ENCODE measurements at regions not wholly inside any gene's neighbourhood (a gene's known extent, or its start where the extent isn't known, plus 50 kb on each side); places are given as distances from the start of the nearest gene placed in this dataset.

DNA sequence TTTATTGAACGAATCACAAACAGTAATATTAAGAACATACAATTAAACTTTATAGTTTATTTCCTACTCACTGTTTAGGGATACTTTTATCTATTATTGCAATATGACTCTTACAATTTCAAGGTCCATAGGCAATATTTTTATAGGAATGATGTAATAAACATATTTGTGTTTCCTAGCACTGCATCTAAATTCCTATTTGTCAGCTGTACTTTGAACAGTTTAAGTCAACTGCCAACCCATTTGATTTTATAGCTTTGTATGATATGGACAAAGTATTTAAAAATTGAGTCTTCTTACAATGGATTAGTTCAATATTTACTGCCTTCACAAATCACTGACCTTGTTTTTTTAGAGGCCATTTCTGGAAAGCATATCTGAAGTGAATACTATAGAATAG, 199.3 kb downstream of the PCDH7 start:
- H3K4me3 ChIP-seq, result no peak overlapping the region
- H3K4me1 ChIP-seq, result no peaks in the 10 kb centered on the region
- no peaks in the 10 kb centered on the region for H3K9me3 ChIP-seq (replicated peaks)
- H3K27ac ChIP-seq, result no peak overlapping the region
- peaks cover 39% of the 10 kb centered on the region for H3K36me3 ChIP-seq
- no peak for DNase-seq
- no peaks in the 10 kb centered on the region for H3K27me3 ChIP-seq

DNA sequence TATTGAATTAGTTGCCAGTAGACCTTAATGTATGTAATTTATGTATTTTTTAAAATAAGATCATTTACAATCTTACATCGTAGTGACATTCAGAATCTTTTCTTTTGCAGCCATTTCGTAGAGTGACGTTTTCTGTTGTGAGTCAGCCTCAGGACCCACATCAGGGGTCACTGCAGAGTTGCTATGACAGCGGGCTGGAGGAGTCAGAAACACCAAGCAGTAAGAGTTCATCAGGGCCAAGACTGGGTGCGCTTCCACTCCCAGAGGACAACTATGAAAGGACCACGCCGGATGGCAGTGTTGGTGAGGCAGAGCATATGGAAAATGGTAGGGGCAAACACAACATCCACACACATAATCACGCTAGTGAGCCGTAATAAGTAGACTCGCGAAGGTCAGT, 199.9 kb downstream of the PCDH7 start:
- no peak for DNase-seq
- peaks cover 42% of the 10 kb centered on the region for H3K36me3 ChIP-seq
- H3K27me3 ChIP-seq, result no peaks in the 10 kb centered on the region
- no peaks in the 10 kb centered on the region for H3K4me1 ChIP-seq
- H3K4me3 ChIP-seq, result no peak overlapping the region
- no peaks in the 10 kb centered on the region for H3K9me3 ChIP-seq (replicated peaks)
- no peak overlapping the region for H3K27ac ChIP-seq

DNA sequence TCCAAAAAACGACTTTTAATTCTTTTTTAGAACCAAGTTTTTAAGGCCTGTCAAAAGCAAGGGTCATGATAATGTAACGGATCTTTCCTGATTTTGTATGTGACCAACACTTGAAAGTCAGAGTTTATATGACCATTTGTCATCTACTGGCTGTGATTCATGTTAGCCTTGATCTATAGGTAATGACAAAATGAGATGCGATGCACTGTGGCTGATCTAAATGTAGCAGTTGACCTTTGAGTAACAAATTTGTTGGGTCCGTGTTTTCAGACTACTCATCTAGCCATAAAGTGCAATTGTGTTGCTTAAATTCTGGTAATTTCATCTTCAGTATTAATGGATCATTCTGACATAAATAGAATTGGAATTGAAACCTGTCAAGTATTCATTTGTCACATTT, 202.5 kb downstream of the PCDH7 start:
- Histone ChIP-seq H3K4me3 (no peak overlapping the region), H3K9me3 (replicated peaks) (no peaks in the 10 kb centered on the region), H3K27me3 (no peaks in the 10 kb centered on the region), H3K4me1 (no peaks in the 10 kb centered on the region), H3K27ac (no peak overlapping the region), H3K36me3 (peaks cover 57% of the 10 kb centered on the region)
- DNase-seq, result no peak

DNA sequence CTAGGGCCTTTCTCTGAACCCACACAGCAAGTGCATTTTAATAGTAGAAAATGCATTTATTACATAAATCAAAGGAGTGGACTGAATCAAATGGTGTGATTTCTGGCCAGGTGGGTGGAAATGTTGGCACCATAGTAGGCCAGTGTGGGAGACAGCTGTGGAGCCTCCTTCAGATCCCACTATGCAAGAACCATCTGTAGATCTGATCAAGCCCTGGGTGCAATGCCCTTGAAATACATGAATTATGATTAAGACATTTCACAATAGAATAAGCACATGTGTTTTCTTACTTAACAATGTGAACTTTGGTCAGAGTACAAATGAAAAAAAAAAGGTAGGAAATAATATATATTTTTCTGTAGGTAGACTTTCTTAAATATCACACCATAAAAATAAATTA, 204.3 kb downstream of the PCDH7 start:
- Histone ChIP-seq H3K4me1 (no peaks in the 10 kb centered on the region; the same call in 1 of the 2 replicates), H3K27me3 (no peaks in the 10 kb centered on the region), H3K36me3 (peaks cover 63% of the 10 kb centered on the region), H3K27ac (no peak overlapping the region), H3K9me3 (replicated peaks) (no peaks in the 10 kb centered on the region), H3K4me3 (no peak overlapping the region)
- DNase-seq, result no peak

DNA sequence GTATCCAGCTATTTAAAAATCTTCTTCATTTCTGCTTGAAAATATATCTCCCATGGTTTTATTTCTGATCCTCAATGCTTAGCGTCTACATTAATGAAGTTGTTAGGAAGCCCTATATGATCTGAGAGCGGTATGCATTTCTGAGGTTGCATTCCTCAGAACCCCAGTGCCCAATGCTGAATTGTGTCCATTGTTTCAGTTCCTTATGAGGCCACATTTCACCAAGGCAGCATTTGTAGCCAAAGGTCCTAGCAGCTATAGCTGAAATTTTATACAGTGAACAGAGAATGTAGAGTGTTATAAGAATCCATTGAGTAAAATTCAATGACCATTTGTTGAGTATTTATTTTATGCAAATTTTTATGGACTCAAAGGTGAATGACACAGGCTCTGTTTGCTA, 209.5 kb downstream of the PCDH7 start:
- H3K36me3 ChIP-seq, result peaks cover 40% of the 10 kb centered on the region
- H3K4me1 ChIP-seq, result no peaks in the 10 kb centered on the region; the same call in 1 of the 2 replicates
- H3K4me3 ChIP-seq, result no peak overlapping the region
- peak; percentile 20 to 66 for DNase-seq
- H3K9me3 ChIP-seq (replicated peaks), result no peaks in the 10 kb centered on the region
- H3K27me3 ChIP-seq, result no peaks in the 10 kb centered on the region
- H3K27ac ChIP-seq, result no peak overlapping the region

DNA sequence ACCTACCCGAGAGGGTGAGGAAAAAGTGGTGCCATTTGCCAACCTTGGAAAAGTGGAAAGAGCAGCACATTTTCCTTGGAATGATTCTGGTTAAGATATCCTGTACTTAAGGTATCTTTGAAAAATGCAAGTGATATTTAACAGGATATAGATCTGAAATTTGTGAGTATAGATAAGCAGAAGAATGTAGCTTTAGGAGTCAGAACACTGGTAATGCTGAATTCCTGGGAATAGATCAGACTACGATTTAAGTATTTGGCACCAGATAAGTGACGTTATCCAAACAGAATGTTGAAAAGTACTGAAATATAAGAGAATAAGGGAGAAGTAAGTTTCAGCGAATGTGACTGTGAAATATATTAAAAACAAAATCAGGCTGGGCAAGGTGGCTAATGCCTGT, 210.1 kb downstream of the PCDH7 start:
- H3K4me1 ChIP-seq, result no peaks in the 10 kb centered on the region; the same call in 1 of the 2 replicates
- no peak overlapping the region for H3K27ac ChIP-seq
- H3K4me3 ChIP-seq, result no peak overlapping the region
- no peaks in the 10 kb centered on the region for H3K27me3 ChIP-seq
- no peaks in the 10 kb centered on the region for H3K9me3 ChIP-seq (replicated peaks)
- peaks cover 39% of the 10 kb centered on the region for H3K36me3 ChIP-seq
- no peak for DNase-seq

DNA sequence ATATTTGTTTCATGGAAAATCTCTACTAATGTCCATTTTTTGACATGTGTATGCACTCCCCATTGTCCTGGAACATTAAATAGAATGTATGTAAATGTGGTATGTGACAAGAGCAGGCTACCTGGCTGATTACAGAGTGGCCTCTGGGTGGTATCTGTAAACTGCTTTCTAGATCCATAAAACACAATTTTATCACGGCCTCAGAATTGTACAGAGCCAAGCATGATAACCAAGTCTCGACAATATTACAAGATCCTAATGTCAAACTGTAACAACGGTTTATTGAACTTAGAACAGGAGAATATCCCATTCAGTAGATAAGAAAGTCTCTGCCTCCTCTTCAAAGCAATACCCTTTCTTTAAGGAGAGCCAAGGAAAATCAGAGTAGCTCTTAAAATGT, 212.4 kb downstream of the PCDH7 start:
- H3K4me3 ChIP-seq, result no peak overlapping the region
- no peaks in the 10 kb centered on the region for H3K27me3 ChIP-seq
- H3K4me1 ChIP-seq, result no peaks in the 10 kb centered on the region; the same call in 1 of the 2 replicates
- peaks cover 42% of the 10 kb centered on the region for H3K36me3 ChIP-seq
- H3K27ac ChIP-seq, result no peak overlapping the region
- H3K9me3 ChIP-seq (replicated peaks), result no peaks in the 10 kb centered on the region
- DNase-seq, result no peak

DNA sequence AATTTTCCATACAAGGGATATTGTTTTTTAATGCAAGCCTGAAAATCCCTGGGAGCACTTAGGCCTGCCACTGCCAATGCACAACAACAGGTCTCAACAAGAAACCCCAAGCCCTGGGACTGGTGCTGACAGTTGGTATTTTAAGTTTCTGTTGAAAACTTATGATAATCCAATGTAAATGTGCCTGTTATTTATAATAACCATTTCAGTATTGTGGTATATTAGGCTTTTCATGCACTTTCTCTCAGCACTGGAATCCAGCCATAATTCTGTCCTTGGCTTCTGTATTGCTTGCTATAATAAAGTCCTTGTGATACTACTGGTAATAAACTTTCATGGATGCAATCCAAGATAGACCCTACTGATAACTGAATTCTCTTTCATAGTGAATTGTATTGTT, 218.9 kb downstream of the PCDH7 start:
- no peak overlapping the region for H3K4me3 ChIP-seq
- no peak overlapping the region for H3K27ac ChIP-seq
- H3K36me3 ChIP-seq, result peaks cover 36% of the 10 kb centered on the region
- H3K9me3 ChIP-seq (replicated peaks), result no peaks in the 10 kb centered on the region
- DNase-seq, result no peak
- H3K27me3 ChIP-seq, result no peaks in the 10 kb centered on the region
- H3K4me1 ChIP-seq, result no peaks in the 10 kb centered on the region

DNA sequence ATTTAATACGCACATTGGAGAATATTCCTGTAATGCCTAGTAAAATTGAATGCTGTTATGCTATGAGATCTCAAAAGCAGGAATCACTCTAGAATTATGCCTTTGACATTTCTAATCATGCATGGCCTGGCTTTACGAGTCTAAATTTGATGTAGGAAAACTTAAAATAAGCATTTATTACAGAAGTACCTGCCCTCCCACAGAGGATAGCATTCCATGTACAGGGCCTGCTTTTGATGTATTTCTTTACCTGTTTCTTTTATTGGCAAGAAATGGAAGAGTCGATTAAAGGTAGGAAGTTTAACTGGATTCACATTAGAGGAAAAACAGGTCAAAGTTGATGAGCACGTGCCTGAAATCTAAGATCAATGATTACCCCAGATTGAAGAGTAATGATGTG, 219.5 kb downstream of the PCDH7 start:
- H3K36me3 ChIP-seq, result peaks cover 30% of the 10 kb centered on the region

DNA sequence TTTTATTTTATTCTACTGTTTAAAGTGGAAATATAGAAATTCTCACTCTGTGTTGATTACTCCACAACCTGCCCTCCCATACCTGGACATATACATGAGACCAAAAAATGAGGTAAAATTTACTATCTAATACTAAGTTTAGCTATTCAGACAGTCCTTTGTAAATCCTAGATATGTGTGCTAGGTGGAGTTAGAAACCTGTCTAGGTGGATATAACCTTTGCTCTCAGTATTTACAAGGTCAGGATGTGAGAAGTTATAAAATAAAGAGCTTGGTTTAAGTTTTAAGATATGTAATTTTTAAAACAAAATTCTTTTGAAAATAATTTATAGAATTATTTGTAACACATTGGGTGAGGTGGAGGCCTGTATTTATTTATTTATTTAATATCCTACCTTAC, 221.5 kb downstream of the PCDH7 start:
- Histone ChIP-seq H3K4me1 (no peaks in the 10 kb centered on the region), H3K27me3 (no peaks in the 10 kb centered on the region), H3K27ac (no peak overlapping the region)

More for the DNA sequence above, 219.5 kb downstream of the PCDH7 start:
- no peak for DNase-seq
- no peaks in the 10 kb centered on the region for H3K27me3 ChIP-seq
- H3K27ac ChIP-seq, result no peak overlapping the region
- no peak overlapping the region for H3K4me3 ChIP-seq
- H3K4me1 ChIP-seq, result no peaks in the 10 kb centered on the region
- no peaks in the 10 kb centered on the region for H3K9me3 ChIP-seq (replicated peaks)

DNA sequence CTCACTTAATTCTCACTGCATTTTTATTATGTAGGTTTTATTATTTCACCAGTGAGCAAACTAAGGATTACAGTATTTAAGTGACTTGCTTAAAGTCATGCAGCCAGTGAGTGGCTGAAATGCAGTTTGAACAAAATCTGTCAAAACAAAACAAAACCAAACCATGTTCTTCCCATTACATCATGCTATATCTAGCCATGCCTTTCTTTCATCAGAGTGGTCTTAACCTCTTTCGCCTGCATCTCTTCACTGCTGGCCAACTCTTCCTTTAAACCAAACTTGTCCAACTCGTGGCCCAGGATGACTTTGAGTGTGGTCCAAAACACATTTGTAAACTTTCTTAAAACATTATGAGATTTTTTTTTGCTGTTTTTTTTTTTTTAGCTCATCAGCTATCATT, 223.2 kb downstream of the PCDH7 start:
- Histone ChIP-seq H3K4me1 (no peaks in the 10 kb centered on the region), H3K9me3 (replicated peaks) (no peaks in the 10 kb centered on the region), H3K27me3 (no peaks in the 10 kb centered on the region), H3K4me3 (no peak overlapping the region), H3K36me3 (peaks cover 15% of the 10 kb centered on the region), H3K27ac (no peak overlapping the region)
- no peak for DNase-seq

More for the DNA sequence above, 221.5 kb downstream of the PCDH7 start:
- Histone ChIP-seq H3K9me3 (replicated peaks) (no peaks in the 10 kb centered on the region), H3K36me3 (peaks cover 23% of the 10 kb centered on the region), H3K4me3 (no peak overlapping the region)
- DNase-seq, result no peak

DNA sequence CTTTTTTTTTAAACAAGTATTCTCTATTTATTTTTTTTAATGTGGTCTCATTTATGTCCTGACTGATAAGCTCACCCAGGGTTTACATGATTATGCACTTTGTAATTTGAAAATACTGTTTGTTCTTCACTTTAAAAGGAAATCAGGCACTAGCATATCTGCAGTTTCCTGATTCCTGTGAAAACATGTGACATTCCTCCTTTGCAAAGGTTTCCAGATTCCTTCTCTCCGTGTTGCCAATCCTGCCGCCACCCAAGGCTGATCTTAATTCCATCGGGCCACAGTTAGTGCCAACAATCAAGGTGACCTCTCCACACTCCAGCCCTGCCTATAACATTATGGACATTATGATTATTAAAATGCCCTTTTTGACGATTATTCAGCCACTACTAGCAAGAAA, 225.4 kb downstream of the PCDH7 start:
- H3K4me3 ChIP-seq, result no peak overlapping the region
- peaks cover 19% of the 10 kb centered on the region for H3K36me3 ChIP-seq
- H3K4me1 ChIP-seq, result peaks cover 6% of the 10 kb centered on the region; the same call in 1 of the 2 replicates
- no peak for DNase-seq
- no peaks in the 10 kb centered on the region for H3K27me3 ChIP-seq
- H3K9me3 ChIP-seq (replicated peaks), result no peaks in the 10 kb centered on the region
- H3K27ac ChIP-seq, result no peak overlapping the region

DNA sequence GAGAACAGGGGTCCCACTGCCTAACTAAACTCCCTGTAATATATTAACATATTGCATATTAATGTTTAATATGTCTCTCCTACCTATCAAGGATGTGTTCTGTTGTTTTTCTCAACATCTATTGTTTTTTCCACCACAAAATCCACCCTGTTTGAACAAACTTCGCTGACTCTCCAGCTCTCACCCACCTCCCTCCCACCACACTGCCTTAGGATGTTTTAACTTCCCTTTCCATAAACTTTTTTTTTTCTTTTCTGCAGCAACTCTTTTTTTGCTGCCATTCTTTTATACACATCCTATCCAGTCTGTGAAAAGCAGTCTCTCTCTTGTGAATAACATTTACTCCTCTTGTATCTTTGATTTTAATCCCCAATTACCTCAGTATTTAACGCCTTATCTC, 226.1 kb downstream of the PCDH7 start:
- no peak for DNase-seq
- Histone ChIP-seq H3K27ac (no peak overlapping the region), H3K27me3 (no peaks in the 10 kb centered on the region), H3K4me1 (peaks cover 6% of the 10 kb centered on the region; the same call in 1 of the 2 replicates), H3K4me3 (no peak overlapping the region), H3K9me3 (replicated peaks) (no peaks in the 10 kb centered on the region), H3K36me3 (peaks cover 20% of the 10 kb centered on the region)

DNA sequence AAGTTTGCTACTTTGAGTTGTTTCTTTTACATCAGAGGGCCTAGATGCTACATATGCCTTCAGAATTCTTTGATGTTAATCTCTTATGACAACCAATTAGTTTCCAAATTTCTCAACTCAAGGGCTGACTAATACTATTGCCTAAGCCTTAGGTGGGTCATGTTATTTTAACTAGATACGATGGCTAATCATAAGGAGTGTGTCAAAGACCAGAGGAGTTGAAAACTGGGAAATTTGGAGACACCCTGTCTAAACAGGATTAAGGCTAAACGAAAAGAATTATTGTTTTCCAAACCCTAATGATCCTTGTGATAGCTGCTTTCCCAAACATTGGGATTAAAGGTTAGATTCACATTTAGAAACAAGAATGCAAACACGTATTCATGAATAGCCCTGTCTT, 228.5 kb downstream of the PCDH7 start:
- H3K4me3 ChIP-seq, result no peak overlapping the region
- H3K27ac ChIP-seq, result no peak overlapping the region
- H3K36me3 ChIP-seq, result peaks cover 22% of the 10 kb centered on the region
- DNase-seq, result peak in 1 of 2 experiments; percentile 54
- peaks cover 6% of the 10 kb centered on the region; the same call in 1 of the 2 replicates for H3K4me1 ChIP-seq
- no peaks in the 10 kb centered on the region for H3K9me3 ChIP-seq (replicated peaks)
- no peaks in the 10 kb centered on the region for H3K27me3 ChIP-seq

DNA sequence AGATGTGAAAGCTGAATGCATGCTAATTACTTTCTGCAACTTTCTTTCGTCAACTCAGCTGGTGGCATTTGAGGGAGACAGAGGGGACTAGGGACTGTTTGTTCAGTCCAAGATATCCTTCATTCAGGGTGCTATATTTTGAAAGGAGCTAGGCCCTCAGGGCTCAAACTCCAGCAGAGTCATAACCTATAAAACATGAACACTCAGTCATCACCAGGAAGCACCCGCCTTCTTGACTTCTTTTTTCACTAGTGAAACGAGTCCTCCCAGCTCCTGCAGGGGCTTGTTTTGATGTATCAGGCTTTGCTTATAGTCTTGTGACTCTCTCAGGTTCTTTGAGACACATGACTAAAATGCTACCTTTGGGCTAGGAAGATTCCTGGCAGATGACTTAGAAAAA, 230.6 kb downstream of the PCDH7 start:
- Histone ChIP-seq H3K4me1 (peaks cover 6% of the 10 kb centered on the region; the same call in 1 of the 2 replicates), H3K27ac (no peak overlapping the region), H3K36me3 (peaks cover 23% of the 10 kb centered on the region), H3K4me3 (no peak overlapping the region), H3K9me3 (replicated peaks) (no peaks in the 10 kb centered on the region), H3K27me3 (no peaks in the 10 kb centered on the region)
- DNase-seq, result no peak

DNA sequence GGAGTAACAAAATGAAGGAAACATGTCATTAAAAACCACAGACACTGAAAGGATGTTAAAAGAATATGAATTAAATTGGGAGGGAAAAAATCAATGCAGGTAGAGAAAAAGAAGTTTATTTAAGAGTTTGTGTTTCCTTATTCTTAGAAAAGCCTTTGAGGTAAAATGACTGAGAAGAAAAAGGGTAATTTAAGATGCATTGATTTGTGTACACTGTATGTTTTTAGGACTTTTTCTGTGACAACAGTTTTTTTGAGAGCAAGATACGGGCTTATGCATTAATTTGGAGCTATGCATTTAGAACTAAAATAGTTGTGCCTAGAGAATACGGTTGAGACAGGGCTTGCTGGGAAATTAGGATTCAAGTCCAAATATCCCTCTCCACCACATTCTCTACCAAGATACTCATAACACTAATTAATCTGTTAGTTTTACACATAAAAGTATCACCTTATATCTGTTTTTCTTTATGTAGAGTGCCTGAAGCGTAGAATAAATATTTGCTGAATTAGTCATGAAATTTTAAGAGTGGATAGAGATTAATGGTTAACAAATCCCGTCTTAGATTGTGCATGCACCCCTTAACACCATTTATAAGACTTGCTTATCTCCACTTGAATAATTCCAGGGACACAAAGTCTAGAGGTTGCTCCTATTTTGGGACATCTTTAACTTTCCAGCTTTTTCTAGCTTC, 232.5 kb downstream of the PCDH7 start:
- Histone ChIP-seq H3K9me3 (replicated peaks) (no peaks in the 10 kb centered on the region), H3K36me3 (peaks cover 23% of the 10 kb centered on the region), H3K4me3 (no peak overlapping the region), H3K27ac (no peak overlapping the region), H3K27me3 (no peaks in the 10 kb centered on the region), H3K4me1 (peaks cover 6% of the 10 kb centered on the region; the same call in 1 of the 2 replicates)
- DNase-seq, result no peak
